K562 (cell line): ENCODE measurements at regions not wholly inside any gene's neighbourhood (a gene's known extent, or its start where the extent isn't known, plus 50 kb on each side); places are given as distances from the start of the nearest gene placed in this dataset.

Experiments
- ATAC-seq: fragments of 200-7000 bp; cut with Tn5 transposase; 3 replicates; pipeline ENCODE4 v1.9.1; 2020; ENCODE audit warnings: moderate library complexity
- BruUV-seq: library from RNA; stranded (reverse); fragments of 400-500 nt; replicated peaks from 2 replicates; lab custom pipeline; 2021; lab: Mats Ljungman, UMichigan
- CTCF ChIA-PET: fragments of 300-600 bp; formaldehyde crosslinking; extraction: SDS; loops from one replicate; lab custom pipeline; 2021; ENCODE audit warnings: low intra/inter-chr PET ratio; lab: Yijun Ruan, JAX
- POLR2A ChIA-PET: fragments of 300-600, 350-650 bp; sonication (Branson Sonifier 250); formaldehyde crosslinking; extraction: SDS; loops from one replicate; lab custom pipeline; 2021; ENCODE audit warnings: antibody characterized with exemption, inconsistent platforms; lab: Yijun Ruan, JAX
- DNase-seq, 4 experiments: peaks; one replicate each; pipeline versions ENCODE4 v3.0.0 to v3.0.0-alpha.2; 2011 to 2018; ENCODE audit warnings: low spot score in 3 of 4, mixed read lengths in 3 of 4; ENCODE audit errors: extremely low read depth in 1 of 4
- FAIRE-seq: peaks from 2 replicates; lab custom pipeline; 2011; peaks lifted over from hg19 to GRCh38; lab: Jason Lieb, UNC
- H2AFZ ChIP-seq: 2 replicates; pipeline ENCODE4 v1.6.0; 2011; ENCODE audit warnings: low read depth, low read length, control low read depth, inconsistent platforms
- H3K27ac ChIP-seq: fragments of 200-600 bp; 3 replicates; pipeline ENCODE4 v1.8.0; 2011; ENCODE audit warnings: low read depth, mild to moderate bottlenecking, control low read depth, inconsistent platforms, low read length, moderate library complexity, mixed read lengths; ENCODE audit errors: extremely low read depth
- H3K27me3 ChIP-seq, 2 experiments: fragments of 300-600 bp in 1 of 2; 2 replicates in 1 of 2; 3 replicates in 1 of 2; pipeline versions ENCODE4 v1.6.0 to v1.8.0; 2011; ENCODE audit warnings: inconsistent platforms in 2 of 2, low read length in 2 of 2, mild to moderate bottlenecking in 1 of 2, mixed read lengths in 1 of 2, moderate library complexity in 1 of 2; ENCODE audit not compliant: control insufficient read depth in 2 of 2, insufficient read depth in 2 of 2
- H3K36me3 ChIP-seq: fragments of 300-600 bp; 3 replicates; pipeline ENCODE4 v1.8.0; 2011; ENCODE audit warnings: mild to moderate bottlenecking, low read length, inconsistent platforms; ENCODE audit not compliant: control insufficient read depth, insufficient read depth
- H3K4me1 ChIP-seq, 2 experiments: fragments of 200-600 bp in 1 of 2; replicated peaks in 1 of 2; 2 replicates in 1 of 2; 3 replicates in 1 of 2; pipeline versions ENCODE4 v1.5.1 to v1.8.0; 2011; ENCODE audit warnings: inconsistent platforms in 2 of 2, low read length in 2 of 2, mild to moderate bottlenecking in 1 of 2, mixed read lengths in 1 of 2, moderate library complexity in 1 of 2; ENCODE audit not compliant: control insufficient read depth in 2 of 2, insufficient read depth in 2 of 2
- H3K4me2 ChIP-seq: 2 replicates; pipeline ENCODE4 v1.6.1; 2011; ENCODE audit warnings: low read length, control low read depth, inconsistent platforms, mixed read lengths; ENCODE audit not compliant: insufficient read depth
- H3K4me3 ChIP-seq: fragments of 200-600 bp; sonication (generic), shearing (Covaris generic); 2 replicates; pipeline ENCODE4 v1.5.1; 2016; ENCODE audit warnings: control low read depth, inconsistent platforms
- H3K79me2 ChIP-seq: fragments of 200-600 bp; 3 replicates; pipeline ENCODE4 v1.8.0; 2011; ENCODE audit warnings: low read length, inconsistent platforms; ENCODE audit not compliant: control insufficient read depth, insufficient read depth
- H3K9ac ChIP-seq, 2 experiments: 2 replicates each; pipeline versions ENCODE4 v1.6.0 to v1.6.1; 2011; ENCODE audit warnings: low read depth in 2 of 2, low read length in 2 of 2, control low read depth in 1 of 2, inconsistent platforms in 1 of 2, mild to moderate bottlenecking in 1 of 2, mixed read lengths in 1 of 2; ENCODE audit not compliant: insufficient read depth in 1 of 2
- H3K9me1 ChIP-seq: one replicate; pipeline ENCODE4 v1.6.0; 2011; ENCODE audit warnings: inconsistent platforms, mild to moderate bottlenecking, low read length, moderate library complexity; ENCODE audit not compliant: control insufficient read depth, insufficient read depth
- H3K9me3 ChIP-seq: replicated peaks from 2 replicates; pipeline ENCODE4 v1.5.1; 2011; ENCODE audit warnings: low read depth, low read length, inconsistent platforms; ENCODE audit not compliant: control insufficient read depth, insufficient read depth
- H4K20me1 ChIP-seq: replicated peaks from 2 replicates; pipeline ENCODE4 v1.6.1; 2011; ENCODE audit warnings: low read length, inconsistent platforms, mixed read lengths; ENCODE audit not compliant: control insufficient read depth, insufficient read depth
- DDX20 ChIP-seq: fragments of 450-650 bp; IDR thresholded peaks from 2 replicates; pipeline ENCODE4 v1.6.1; 2016; ENCODE audit warnings: missing genetic modification characterization, low read depth, mild to moderate bottlenecking, missing compliant biosample characterization, moderate library complexity
- ELF1 ChIP-seq: fragments of 200-800 bp; sonication (Bioruptor generic); IDR thresholded peaks from 2 replicates; pipeline ENCODE4 v1.6.1; 2016; ENCODE audit warnings: missing genetic modification characterization, missing compliant biosample characterization
- ETS1 ChIP-seq: conservative IDR thresholded peaks from 2 replicates; pipeline ENCODE4 v1.6.1; 2011; ENCODE audit warnings: low read depth, mild to moderate bottlenecking, low read length; ENCODE audit not compliant: control insufficient read depth
- FOXP4 ChIP-seq: sonication (generic); formaldehyde crosslinking; IDR thresholded peaks from 2 replicates; pipeline ENCODE4 v1.8.0; 2022; ENCODE audit warnings: mild to moderate bottlenecking, missing genetic modification reagents, borderline replicate concordance
- KDM4B ChIP-seq, 2 experiments: fragments of 450-650 bp in 1 of 2; sonication (generic) in 1 of 2; IDR thresholded peaks; 2 replicates each; pipeline ENCODE4 v1.6.1; 2016 to 2017; ENCODE audit warnings: borderline replicate concordance in 2 of 2, antibody characterized with exemption in 1 of 2, low read depth in 1 of 2, mild to moderate bottlenecking in 1 of 2
- PATZ1 ChIP-seq: fragments of 250-450 bp; sonication (Bioruptor Pico); IDR thresholded peaks from 2 replicates; pipeline ENCODE4 v1.5.0; 2020; ENCODE audit warnings: mild to moderate bottlenecking, borderline replicate concordance
- ZNF140 ChIP-seq: fragments of 250-450 bp; sonication (Bioruptor Pico); IDR thresholded peaks from 2 replicates; pipeline ENCODE4 v1.8.0; 2021; ENCODE audit warnings: moderate library complexity, mild to moderate bottlenecking, inconsistent platforms
- ZNF764 ChIP-seq: fragments of 250-450 bp; sonication (Bioruptor Pico); IDR thresholded peaks from 2 replicates; pipeline ENCODE4 v1.4.0; 2020; ENCODE audit warnings: low read depth, mild to moderate bottlenecking, moderate library complexity
- WGBS: fragments of 100-300 bp; shearing (Covaris generic); methylation state at CpG from one replicate; pipeline ENCODE4 v1.1.6; 2016; ENCODE audit warnings: low coverage, mixed read lengths; ENCODE audit not compliant: insufficient coverage; ENCODE audit errors: missing lambda C conversion rate; 5-methylcytosine and 5-hydroxymethylcytosine counted together
- in situ Hi-C: fragments of 300-500 bp; cut with MboI; formaldehyde crosslinking; loops from 4 replicates; pipeline ENCODE4 v1.15.0; 2018; ENCODE audit warnings: inconsistent platforms, mixed read lengths
- intact Hi-C: fragments of 100-400 bp; cut with micrococcal nuclease; formaldehyde crosslinking; loops from 2 replicates; pipeline ENCODE4 v1.14.2; 2022
- TF ChIP-seq, protein P1 (sequence below): fragments of 250-450 bp; sonication (Bioruptor Pico); IDR thresholded peaks from 2 replicates; pipeline ENCODE4 v1.8.0; 2021; ENCODE audit warnings: moderate library complexity, mild to moderate bottlenecking, inconsistent platforms

GRCh38 chr5:99775189-99775588, 760.0 kb upstream of the FAM174A start:
- no TSS peak for BruUV-seq
- WGBS: 0% methylated on average over 3 of the region's 3 CpGs

More at GRCh38 chr5:99775189-99775588, 760.0 kb upstream of the FAM174A start:
- Histone ChIP-seq H3K4me3 (no peak overlapping the region), H3K9ac (no peak overlapping the region), H3K27ac (no peak overlapping the region), H4K20me1 (no peaks in the 10 kb centered on the region), H3K4me1 (no peaks in the 10 kb centered on the region), H3K27me3 (no peaks in the 10 kb centered on the region), H3K4me2 (no peak overlapping the region), H2AFZ (no peak overlapping the region), H3K9me3 (no peaks in the 10 kb centered on the region), H3K36me3 (no peaks in the 10 kb centered on the region), H3K9me1 (no peaks in the 10 kb centered on the region), H3K79me2 (no peaks in the 10 kb centered on the region)
- POLR2A ChIA-PET: no interaction called here
- CTCF ChIA-PET: no interaction called here
- TF ChIP-seq ETS1 (no peak), KDM4B (IDR thresholded peaks at IDR 0.05; ENCODE audit: borderline replicate concordance in 2 of 2, low read depth in 1 of 2) (no peak), ZNF764 (CRISPR knock-in tag) (no peak), ZNF140 (no peak), DDX20 (tag) (no peak), PATZ1 (CRISPR knock-in tag) (no peak), ELF1 (tag) (no peak), FOXP4 (CRISPR knock-in tag) (no peak)
- TF ChIP-seq, protein P1, sequence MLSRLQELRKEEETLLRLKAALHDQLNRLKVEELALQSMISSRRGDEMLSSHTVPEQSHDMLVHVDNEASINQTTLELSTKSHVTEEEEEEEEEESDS (CRISPR knock-in tag): no peak
- ATAC-seq (no peak), FAIRE-seq (no peak), DNase-seq (no peak)
- intact Hi-C loops: no loop called here
- in situ Hi-C loops: no loop called here
